ENCODE measurements at regions not wholly inside any gene's neighbourhood (a gene's known extent, or its start where the extent isn't known, plus 50 kb on each side); places are given as distances from the start of the nearest gene placed in this dataset.

DNA sequence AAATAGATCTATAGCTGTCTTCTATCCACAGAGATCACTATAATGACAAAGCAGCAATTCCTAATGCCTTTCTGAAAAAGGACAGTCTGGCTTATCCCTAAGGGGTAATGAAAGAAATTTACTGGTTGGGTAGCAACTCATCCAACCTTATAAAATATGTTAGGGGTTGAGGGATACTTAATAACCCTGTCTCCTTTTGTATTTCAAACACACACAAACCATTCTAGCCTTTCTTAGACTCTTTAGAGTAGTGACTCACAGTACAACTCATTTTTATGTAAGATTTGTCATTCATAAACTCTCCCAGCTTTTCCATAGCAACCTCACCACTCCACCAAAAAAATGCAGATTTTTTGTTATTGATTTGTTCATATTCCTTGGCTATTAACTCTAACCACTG is 167.9 kb downstream of the FSCB start:
- in situ Hi-C loops (cut with MboI; ENCODE audit: low pct_unique_long_range_greater_than_20kb, low sequenced_read_pairs), result no loop called here
- DNase-seq, result no peak

- no peak for DNase-seq
- in situ Hi-C loops (cut with MboI; ENCODE audit: low pct_unique_long_range_greater_than_20kb, low sequenced_read_pairs), result no loop called here
Measured at GRCh38 chr14:44317441-44317746, 189.7 kb downstream of the FSCB start.

GRCh38 chr14:44316647-44317440 is 190.2 kb downstream of the FSCB start:
- in situ Hi-C loops (cut with MboI; ENCODE audit: low pct_unique_long_range_greater_than_20kb, low sequenced_read_pairs), result no loop called here
- peak; percentile 2 for DNase-seq

GRCh38 chr14:44309331-44309730 is 197.8 kb downstream of the FSCB start:
- no peak for DNase-seq
- in situ Hi-C loops (cut with MboI; ENCODE audit: low pct_unique_long_range_greater_than_20kb, low sequenced_read_pairs), result no loop called here

- in situ Hi-C loops (cut with MboI; ENCODE audit: low pct_unique_long_range_greater_than_20kb, low sequenced_read_pairs), result no loop called here
- DNase-seq, result no peak
Measured at GRCh38 chr14:44300916-44301315, 206.2 kb downstream of the FSCB start.

- in situ Hi-C loops (cut with MboI; ENCODE audit: low pct_unique_long_range_greater_than_20kb, low sequenced_read_pairs), result no loop called here
- DNase-seq, result no peak
Measured at GRCh38 chr14:44297437-44297836, 209.6 kb downstream of the FSCB start.

GRCh38 chr14:44291366-44291915 is 215.6 kb downstream of the FSCB start:
- DNase-seq, result no peak
- in situ Hi-C loops (cut with MboI; ENCODE audit: low pct_unique_long_range_greater_than_20kb, low sequenced_read_pairs), result no loop called here

DNA sequence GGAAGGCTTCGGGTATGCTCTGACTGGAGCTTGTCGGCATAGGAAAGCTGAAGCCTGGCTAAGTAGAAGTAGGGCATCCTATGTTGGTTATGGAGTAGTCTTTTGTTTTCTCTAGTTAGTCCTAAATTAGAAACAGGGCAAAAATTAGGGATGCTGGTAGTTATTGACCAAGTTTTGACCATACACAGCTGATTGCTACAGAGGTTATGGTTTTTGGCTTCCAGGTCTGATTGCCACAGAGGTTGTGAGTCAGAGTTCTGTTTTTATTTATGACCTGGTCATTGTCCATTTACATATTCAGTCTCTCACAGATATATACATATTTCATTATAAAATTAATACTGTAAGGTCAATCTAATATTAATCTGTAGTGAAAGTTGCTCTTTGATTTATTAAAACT is 219.2 kb downstream of the FSCB start:
- in situ Hi-C loops (cut with MboI; ENCODE audit: low pct_unique_long_range_greater_than_20kb, low sequenced_read_pairs), result no loop called here
- no peak for DNase-seq

DNA sequence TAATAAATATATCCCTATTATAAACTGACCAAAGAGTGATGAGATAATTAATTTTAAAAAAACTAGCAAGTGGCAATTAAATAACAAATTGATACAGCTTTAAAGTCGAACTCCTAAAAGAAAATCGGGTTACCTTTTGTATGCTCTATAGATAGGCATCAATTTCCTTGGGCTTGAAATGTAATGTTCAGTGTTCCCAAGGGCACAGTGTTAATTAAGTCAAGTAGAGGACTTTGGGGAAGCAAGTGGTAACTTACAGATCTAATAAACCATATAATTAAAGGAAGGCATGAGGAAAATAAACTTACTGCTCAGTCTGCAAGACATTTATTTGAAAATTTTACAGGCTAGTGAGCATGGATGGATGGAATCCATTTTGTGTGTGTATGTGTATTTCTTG is 220.9 kb downstream of the FSCB start:
- in situ Hi-C loops (cut with MboI; ENCODE audit: low pct_unique_long_range_greater_than_20kb, low sequenced_read_pairs), result no loop called here
- no peak for DNase-seq

GRCh38 chr14:44283836-44284235 is 223.2 kb downstream of the FSCB start:
- in situ Hi-C loops (cut with MboI; ENCODE audit: low pct_unique_long_range_greater_than_20kb, low sequenced_read_pairs), result no loop called here
- DNase-seq, result no peak

DNA sequence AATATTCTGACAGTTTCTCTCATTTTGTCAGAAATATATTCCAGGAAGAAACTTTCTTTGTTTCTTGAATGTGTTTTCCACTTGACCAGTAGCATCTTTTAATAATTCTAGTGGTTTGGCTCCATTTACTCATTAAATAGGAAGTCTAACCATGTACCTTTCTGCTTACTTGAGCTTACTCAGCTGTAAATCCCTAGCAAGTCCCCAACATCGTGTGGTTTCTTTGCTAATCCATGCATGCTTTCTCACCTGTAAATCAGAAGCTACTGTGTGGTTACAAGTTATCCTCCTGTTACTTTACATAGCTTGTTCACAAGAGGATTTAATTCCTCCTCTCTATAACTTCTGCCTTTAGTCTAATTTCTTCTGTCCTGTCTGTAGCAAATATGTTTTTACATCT is 227.7 kb downstream of the FSCB start:
- in situ Hi-C loops (cut with MboI; ENCODE audit: low pct_unique_long_range_greater_than_20kb, low sequenced_read_pairs), result no loop called here
- no peak for DNase-seq

GRCh38 chr14:44271637-44272036 is 235.4 kb downstream of the FSCB start:
- DNase-seq, result no peak
- in situ Hi-C loops (cut with MboI; ENCODE audit: low pct_unique_long_range_greater_than_20kb, low sequenced_read_pairs), result no loop called here

- DNase-seq, result no peak
- in situ Hi-C loops (cut with MboI; ENCODE audit: low pct_unique_long_range_greater_than_20kb, low sequenced_read_pairs), result no loop called here
Measured at GRCh38 chr14:44271006-44271405, 236.1 kb downstream of the FSCB start.

GRCh38 chr14:44265246-44265645 is 241.8 kb downstream of the FSCB start:
- in situ Hi-C loops (cut with MboI; ENCODE audit: low pct_unique_long_range_greater_than_20kb, low sequenced_read_pairs), result no loop called here

DNA sequence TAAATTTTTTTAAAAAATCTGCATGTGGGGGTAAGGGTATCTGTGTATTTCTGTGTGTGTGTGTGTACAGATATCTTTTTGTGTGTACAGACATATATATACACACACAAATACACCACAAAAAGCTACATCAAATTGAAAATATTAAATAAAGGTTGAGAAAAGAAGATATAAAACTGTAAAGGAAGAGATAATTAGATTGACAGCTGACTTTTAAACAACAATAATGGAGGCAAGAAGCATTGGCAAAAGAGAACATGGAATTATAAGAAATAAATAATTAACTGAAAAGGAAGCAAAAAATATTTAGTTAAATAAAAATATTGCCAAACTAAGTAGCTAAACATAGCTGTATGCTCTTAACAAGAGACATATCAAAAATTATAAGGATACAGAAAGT is 291.4 kb downstream of the FSCB start:
- no peak for DNase-seq
- in situ Hi-C loops (cut with MboI; ENCODE audit: low pct_unique_long_range_greater_than_20kb, low sequenced_read_pairs), result no loop called here

More at GRCh38 chr14:44265246-44265645, 241.8 kb downstream of the FSCB start:
- no peak for DNase-seq

- in situ Hi-C loops (cut with MboI; ENCODE audit: low pct_unique_long_range_greater_than_20kb, low sequenced_read_pairs), result no loop called here
- no peak for DNase-seq
Measured at GRCh38 chr14:44211718-44212117, 295.4 kb downstream of the FSCB start.

DNA sequence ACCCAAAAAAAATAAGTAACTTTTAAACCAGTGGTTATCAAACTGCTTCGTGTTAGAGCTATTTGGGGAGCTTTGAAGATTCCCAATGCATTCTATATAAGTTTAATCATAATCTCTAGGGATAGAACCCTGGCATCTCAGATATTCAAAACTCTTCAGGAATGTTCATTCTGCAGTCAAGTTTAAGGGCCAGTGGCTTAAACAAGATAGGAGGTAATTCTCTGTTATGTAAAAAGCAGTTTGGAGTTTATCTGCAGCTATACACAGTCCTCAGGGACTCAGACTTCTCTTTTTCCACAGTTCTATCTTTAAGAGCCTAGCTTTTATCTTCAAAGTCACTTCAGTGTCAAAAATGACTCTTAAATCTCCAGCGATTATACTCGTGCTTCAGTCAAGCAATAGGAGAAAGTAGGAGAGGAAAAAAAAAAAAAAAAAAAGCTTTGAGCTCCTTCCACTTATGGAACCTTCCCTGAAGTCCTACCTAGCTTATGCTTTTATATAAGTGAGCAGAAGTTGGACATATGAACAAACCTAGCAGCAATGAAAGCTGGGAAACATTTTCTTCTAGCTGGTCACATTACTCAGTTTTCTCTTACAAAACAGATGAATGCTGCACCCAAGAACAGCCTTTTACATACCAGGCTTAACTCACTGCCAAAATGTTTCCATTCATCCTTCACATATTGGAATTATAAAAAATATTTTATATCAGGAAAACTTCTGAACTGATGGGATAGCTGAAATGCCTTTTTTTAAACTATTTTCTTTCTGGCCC is 302.8 kb downstream of the FSCB start:
- no peak for DNase-seq
- in situ Hi-C loops (cut with MboI; ENCODE audit: low pct_unique_long_range_greater_than_20kb, low sequenced_read_pairs), result no loop called here

GRCh38 chr14:44180975-44181374 is 326.1 kb downstream of the FSCB start:
- DNase-seq, result no peak
- in situ Hi-C loops (cut with MboI; ENCODE audit: low pct_unique_long_range_greater_than_20kb, low sequenced_read_pairs), result no loop called here

GRCh38 chr14:44170556-44170955 is 336.5 kb downstream of the FSCB start:
- in situ Hi-C loops (cut with MboI; ENCODE audit: low pct_unique_long_range_greater_than_20kb, low sequenced_read_pairs), result no loop called here
- no peak for DNase-seq

DNA sequence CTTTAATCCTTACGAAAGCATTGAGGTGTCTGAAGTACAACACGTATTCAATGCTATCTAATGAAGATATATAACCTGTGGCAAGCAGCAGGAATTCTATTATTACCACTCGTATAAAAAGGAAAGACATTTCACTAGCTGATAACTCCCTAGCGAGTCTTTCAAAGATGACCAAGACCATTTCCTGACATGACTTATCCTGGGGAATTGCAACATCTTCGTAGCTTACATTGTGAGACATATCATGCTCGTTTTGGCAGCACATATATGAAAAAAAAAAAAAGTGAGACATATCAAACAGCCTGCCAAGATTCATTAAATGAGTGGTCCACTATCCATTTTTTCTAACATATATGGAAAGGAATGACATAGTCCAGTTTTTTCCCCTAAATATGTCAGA is 337.0 kb downstream of the FSCB start:
- no peak for DNase-seq
- in situ Hi-C loops (cut with MboI; ENCODE audit: low pct_unique_long_range_greater_than_20kb, low sequenced_read_pairs), result no loop called here

DNA sequence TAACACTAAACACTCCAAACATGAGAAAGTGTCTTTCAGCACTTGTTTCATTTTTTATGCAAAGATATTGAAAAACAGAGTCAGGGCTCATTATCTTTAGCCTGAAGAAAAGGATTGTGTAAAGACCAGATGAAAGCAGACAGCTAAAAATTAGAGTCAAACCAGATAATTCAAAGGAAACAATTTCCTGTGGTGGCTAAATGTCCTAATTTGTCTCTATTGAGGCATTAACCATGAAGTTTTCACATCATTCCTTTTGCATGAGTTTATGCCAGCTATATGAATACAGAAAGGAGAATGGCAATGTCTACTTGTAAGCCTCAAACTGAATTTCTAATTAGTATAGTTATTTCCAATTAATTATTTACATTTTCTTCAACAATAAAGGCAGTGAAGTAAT is 338.5 kb downstream of the FSCB start:
- DNase-seq, result no peak
- in situ Hi-C loops (cut with MboI; ENCODE audit: low pct_unique_long_range_greater_than_20kb, low sequenced_read_pairs), result no loop called here
